Neural progenitor cell (in vitro differentiated cells): ENCODE measurements at regions not wholly inside any gene's neighbourhood (a gene's known extent, or its start where the extent isn't known, plus 50 kb on each side); places are given as distances from the start of the nearest gene placed in this dataset.
A peak's percentile ranks its signal among the peaks of the same experiment; 100 is the strongest.

Experiments
- DNase-seq: peaks from one replicate; pipeline ENCODE4 v3.0.0-alpha.2; 2016; ENCODE audit warnings: low spot score
- H2AFZ ChIP-seq: fragments of 200-600 bp; sonication (generic); replicated peaks from 2 replicates; pipeline ENCODE4 v1.6.1; 2016; ENCODE audit warnings: antibody characterized with exemption
- H3F3A ChIP-seq: fragments of 200-600 bp; sonication (generic); 2 replicates; pipeline ENCODE4 v1.6.1; 2016; ENCODE audit warnings: antibody characterized with exemption, low read depth
- H3K27ac ChIP-seq: fragments of 200-600 bp; sonication (generic); 2 replicates; pipeline ENCODE4 v1.5.1; 2016; ENCODE audit warnings: mild to moderate bottlenecking
- H3K27me3 ChIP-seq: fragments of 200-600 bp; sonication (generic); 2 replicates; pipeline ENCODE4 v1.6.1; 2016; ENCODE audit warnings: mild to moderate bottlenecking, moderate library complexity
- H3K36me3 ChIP-seq: fragments of 200-600 bp; sonication (generic); 2 replicates; pipeline ENCODE4 v1.5.1; 2016
- H3K4me1 ChIP-seq: fragments of 200-600 bp; sonication (generic); 2 replicates; pipeline ENCODE4 v1.6.1; 2016; ENCODE audit warnings: mixed run types
- H3K4me2 ChIP-seq: fragments of 200-600 bp; sonication (generic); 2 replicates; pipeline ENCODE4 v1.6.1; 2016
- H3K4me3 ChIP-seq: fragments of 200-600 bp; sonication (generic); 2 replicates; pipeline ENCODE4 v1.5.1; 2016
- H3K79me2 ChIP-seq: fragments of 200-600 bp; sonication (generic); 2 replicates; pipeline ENCODE4 v1.6.1; 2016; ENCODE audit warnings: low read depth
- H3K9ac ChIP-seq: fragments of 200-600 bp; sonication (generic); 2 replicates; pipeline ENCODE4 v1.6.1; 2016
- H3K9me3 ChIP-seq: fragments of 200-600 bp; sonication (generic); 2 replicates; pipeline ENCODE4 v1.5.1; 2016; ENCODE audit warnings: low read depth
- H4K20me1 ChIP-seq: fragments of 200-600 bp; sonication (generic); 2 replicates; pipeline ENCODE4 v1.6.1; 2016; ENCODE audit warnings: low read depth
- H3K27ac Mint-ChIP-seq: 3 replicates; pipeline ENCODE4 v1.8.0; 2021; ENCODE audit warnings: mixed read lengths
- H3K27me3 Mint-ChIP-seq: 2 replicates; pipeline ENCODE4 v1.8.0; 2022; ENCODE audit warnings: low read depth, mild to moderate bottlenecking, inconsistent platforms, moderate library complexity, mixed read lengths; ENCODE audit not compliant: insufficient read depth
- H3K36me3 Mint-ChIP-seq: 3 replicates; pipeline ENCODE4 v1.8.0; 2021; ENCODE audit warnings: mixed read lengths
- H3K4me1 Mint-ChIP-seq: 3 replicates; pipeline ENCODE4 v1.8.0; 2021; ENCODE audit warnings: mixed read lengths
- H3K4me3 Mint-ChIP-seq: 3 replicates; pipeline ENCODE4 v1.8.0; 2021; ENCODE audit warnings: mild to moderate bottlenecking, moderate library complexity, mixed read lengths
- H3K9me3 Mint-ChIP-seq: 3 replicates; pipeline ENCODE4 v1.8.0; 2020; ENCODE audit warnings: mixed read lengths
- EZH2 ChIP-seq: fragments of 200-600 bp; sonication (generic); IDR thresholded peaks from 2 replicates; pipeline ENCODE4 v1.6.1; 2017; ENCODE audit warnings: antibody characterized with exemption, mild to moderate bottlenecking, moderate library complexity
- EZH2phosphoT487 ChIP-seq: fragments of 200-600 bp; sonication (generic); IDR thresholded peaks from 2 replicates; pipeline ENCODE4 v1.6.1; 2017; ENCODE audit warnings: antibody characterized with exemption
- TF ChIP-seq, protein P1 (sequence below): fragments of 200-600 bp; sonication (generic); IDR thresholded peaks from 2 replicates; pipeline ENCODE4 v1.5.1; 2017; ENCODE audit warnings: antibody characterized with exemption, mild to moderate bottlenecking

DNA sequence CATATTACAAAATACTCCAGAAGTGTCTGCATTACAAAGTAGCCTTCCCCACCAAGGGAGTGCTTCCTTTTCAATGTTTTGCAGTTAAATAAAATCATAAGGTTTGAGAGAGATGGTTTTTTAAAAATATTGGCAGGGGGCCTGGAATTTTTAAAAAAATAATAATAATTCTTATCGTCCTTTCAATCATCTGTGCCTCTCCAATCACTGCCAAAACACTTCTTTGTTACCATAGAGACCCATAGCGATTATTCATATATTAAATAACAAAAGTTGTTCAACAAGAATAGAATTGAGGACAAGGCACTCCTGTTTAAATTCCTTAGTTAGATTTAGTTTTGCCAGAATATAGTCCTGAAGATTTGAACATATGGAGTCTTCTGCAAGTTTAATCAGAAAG is 203.1 kb downstream of the FAT4 start:
- H3K4me1 ChIP-seq, result no peaks in the 10 kb centered on the region
- peaks cover 25% of the 10 kb centered on the region for H3K4me1 Mint-ChIP-seq

DNA sequence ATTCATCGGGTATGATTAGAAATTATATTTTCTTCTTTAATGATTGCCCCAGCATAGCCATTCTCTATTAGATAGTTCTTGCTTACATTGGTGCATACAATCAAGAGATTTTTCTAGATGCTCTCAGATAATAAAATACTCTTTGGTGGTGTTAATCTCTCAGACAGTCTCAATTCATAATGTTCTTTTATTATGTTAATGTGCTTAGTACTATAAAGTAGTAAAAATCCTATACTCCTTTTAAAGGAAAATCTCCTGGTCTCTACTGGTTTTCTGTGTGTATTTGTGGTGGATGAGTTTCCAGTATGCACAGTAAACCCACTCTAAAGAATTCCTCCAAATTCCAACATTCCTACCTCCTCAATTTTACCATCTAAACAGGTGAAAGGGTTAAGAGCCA is 203.5 kb downstream of the FAT4 start:
- no peaks in the 10 kb centered on the region for H3K4me1 ChIP-seq
- H3K27ac ChIP-seq, result no peak overlapping the region
- no peaks in the 10 kb centered on the region for H3K9me3 ChIP-seq
- Mint-ChIP-seq H3K27ac (no peak overlapping the region), H3K36me3 (no peaks in the 10 kb centered on the region), H3K9me3 (peaks cover 6% of the 10 kb centered on the region), H3K4me3 (no peak overlapping the region), H3K4me1 (peaks cover 25% of the 10 kb centered on the region), H3K27me3 (peaks cover 2% of the 10 kb centered on the region)
- no peaks in the 10 kb centered on the region for H3K79me2 ChIP-seq
- TF ChIP-seq, protein P1, sequence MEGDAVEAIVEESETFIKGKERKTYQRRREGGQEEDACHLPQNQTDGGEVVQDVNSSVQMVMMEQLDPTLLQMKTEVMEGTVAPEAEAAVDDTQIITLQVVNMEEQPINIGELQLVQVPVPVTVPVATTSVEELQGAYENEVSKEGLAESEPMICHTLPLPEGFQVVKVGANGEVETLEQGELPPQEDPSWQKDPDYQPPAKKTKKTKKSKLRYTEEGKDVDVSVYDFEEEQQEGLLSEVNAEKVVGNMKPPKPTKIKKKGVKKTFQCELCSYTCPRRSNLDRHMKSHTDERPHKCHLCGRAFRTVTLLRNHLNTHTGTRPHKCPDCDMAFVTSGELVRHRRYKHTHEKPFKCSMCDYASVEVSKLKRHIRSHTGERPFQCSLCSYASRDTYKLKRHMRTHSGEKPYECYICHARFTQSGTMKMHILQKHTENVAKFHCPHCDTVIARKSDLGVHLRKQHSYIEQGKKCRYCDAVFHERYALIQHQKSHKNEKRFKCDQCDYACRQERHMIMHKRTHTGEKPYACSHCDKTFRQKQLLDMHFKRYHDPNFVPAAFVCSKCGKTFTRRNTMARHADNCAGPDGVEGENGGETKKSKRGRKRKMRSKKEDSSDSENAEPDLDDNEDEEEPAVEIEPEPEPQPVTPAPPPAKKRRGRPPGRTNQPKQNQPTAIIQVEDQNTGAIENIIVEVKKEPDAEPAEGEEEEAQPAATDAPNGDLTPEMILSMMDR, result no peak
- TF ChIP-seq EZH2phosphoT487 (no peak), EZH2 (no peak)
- DNase-seq, result no peak
- H3F3A ChIP-seq, result no peaks in the 10 kb centered on the region
- H3K4me3 ChIP-seq, result no peak overlapping the region
- H3K9ac ChIP-seq, result no peak overlapping the region
- H3K36me3 ChIP-seq, result no peaks in the 10 kb centered on the region
- H3K4me2 ChIP-seq, result no peak overlapping the region
- H2AFZ ChIP-seq, result no peak overlapping the region
- no peaks in the 10 kb centered on the region for H3K27me3 ChIP-seq
- H4K20me1 ChIP-seq, result no peaks in the 10 kb centered on the region

More for the DNA sequence above, 203.1 kb downstream of the FAT4 start:
- H3K4me2 ChIP-seq, result no peak overlapping the region
- Mint-ChIP-seq H3K9me3 (peaks cover 6% of the 10 kb centered on the region), H3K36me3 (no peaks in the 10 kb centered on the region), H3K27ac (no peak overlapping the region), H3K27me3 (peaks cover 2% of the 10 kb centered on the region), H3K4me3 (no peak overlapping the region)
- H3K36me3 ChIP-seq, result no peaks in the 10 kb centered on the region
- H3K79me2 ChIP-seq, result no peaks in the 10 kb centered on the region
- H3K27me3 ChIP-seq, result no peaks in the 10 kb centered on the region
- H3K27ac ChIP-seq, result no peak overlapping the region
- no peak overlapping the region for H3K9ac ChIP-seq
- TF ChIP-seq EZH2phosphoT487, result no peak
- TF ChIP-seq EZH2, result no peak
- TF ChIP-seq, protein P1, result no peak
- no peak overlapping the region for H3K4me3 ChIP-seq
- no peaks in the 10 kb centered on the region for H4K20me1 ChIP-seq
- no peaks in the 10 kb centered on the region for H3F3A ChIP-seq
- no peak for DNase-seq
- H2AFZ ChIP-seq, result no peak overlapping the region
- no peaks in the 10 kb centered on the region for H3K9me3 ChIP-seq

DNA sequence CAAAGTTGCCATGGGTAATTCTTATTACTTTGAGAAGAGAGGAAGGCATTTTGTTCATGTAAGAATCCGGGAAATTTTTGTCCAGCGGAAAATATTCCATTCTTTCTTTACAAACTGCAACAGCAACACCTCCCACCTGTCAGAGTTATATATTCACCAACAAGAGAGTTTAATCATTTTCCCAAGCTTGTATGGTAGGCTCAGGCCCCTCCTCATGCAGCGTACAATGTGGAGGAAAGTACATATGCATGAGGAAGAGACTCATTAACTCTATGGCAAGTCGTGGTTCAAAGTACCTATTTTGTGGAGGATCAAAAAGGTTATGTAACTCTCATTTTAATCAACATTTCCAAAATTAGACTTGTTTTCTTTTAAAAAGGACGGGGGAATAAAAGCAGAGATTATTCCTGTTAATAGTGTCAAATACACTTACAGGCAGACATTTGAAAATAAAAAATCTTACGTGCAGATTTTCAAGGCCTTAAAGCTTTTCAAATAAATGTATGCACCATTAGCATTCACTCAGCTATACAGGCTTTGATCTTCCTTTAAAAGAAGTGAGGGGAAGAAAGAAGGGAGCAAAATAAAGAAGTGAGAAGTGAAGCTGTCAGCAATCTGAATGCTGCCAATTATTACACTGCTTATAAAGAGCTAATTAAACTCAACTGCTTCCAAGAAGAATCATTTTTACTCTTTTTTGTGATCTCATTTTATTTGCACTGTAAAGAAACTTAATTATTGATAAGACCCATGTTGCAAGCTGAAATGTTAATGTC is 204.8 kb downstream of the FAT4 start:
- H3K4me1 Mint-ChIP-seq, result peaks cover 25% of the 10 kb centered on the region
- TF ChIP-seq, protein P1, result no peak
- no peak for TF ChIP-seq EZH2
- TF ChIP-seq EZH2phosphoT487, result no peak
- Histone ChIP-seq H3K4me2 (no peak overlapping the region), H3K9me3 (no peaks in the 10 kb centered on the region), H3K27me3 (no peaks in the 10 kb centered on the region), H3K79me2 (no peaks in the 10 kb centered on the region), H3F3A (no peaks in the 10 kb centered on the region), H2AFZ (no peak overlapping the region), H3K4me3 (no peak overlapping the region), H3K4me1 (no peaks in the 10 kb centered on the region), H4K20me1 (no peaks in the 10 kb centered on the region), H3K9ac (no peak overlapping the region), H3K36me3 (no peaks in the 10 kb centered on the region), H3K27ac (no peak overlapping the region)
- no peak overlapping the region for H3K4me3 Mint-ChIP-seq
- peaks cover 2% of the 10 kb centered on the region for H3K27me3 Mint-ChIP-seq
- H3K27ac Mint-ChIP-seq, result peak overlapping the region; percentile 15
- DNase-seq, result no peak
- H3K36me3 Mint-ChIP-seq, result no peaks in the 10 kb centered on the region
- H3K9me3 Mint-ChIP-seq, result peaks cover 6% of the 10 kb centered on the region
